GDM1 (cell line): ENCODE measurements at regions not wholly inside any gene's neighbourhood (a gene's known extent, or its start where the extent isn't known, plus 50 kb on each side); places are given as distances from the start of the nearest gene placed in this dataset.

Experiments used
- DNase-seq: peaks from one replicate; lab custom pipeline; 2025; lab: John Stamatoyannopoulos, UW

DNA sequence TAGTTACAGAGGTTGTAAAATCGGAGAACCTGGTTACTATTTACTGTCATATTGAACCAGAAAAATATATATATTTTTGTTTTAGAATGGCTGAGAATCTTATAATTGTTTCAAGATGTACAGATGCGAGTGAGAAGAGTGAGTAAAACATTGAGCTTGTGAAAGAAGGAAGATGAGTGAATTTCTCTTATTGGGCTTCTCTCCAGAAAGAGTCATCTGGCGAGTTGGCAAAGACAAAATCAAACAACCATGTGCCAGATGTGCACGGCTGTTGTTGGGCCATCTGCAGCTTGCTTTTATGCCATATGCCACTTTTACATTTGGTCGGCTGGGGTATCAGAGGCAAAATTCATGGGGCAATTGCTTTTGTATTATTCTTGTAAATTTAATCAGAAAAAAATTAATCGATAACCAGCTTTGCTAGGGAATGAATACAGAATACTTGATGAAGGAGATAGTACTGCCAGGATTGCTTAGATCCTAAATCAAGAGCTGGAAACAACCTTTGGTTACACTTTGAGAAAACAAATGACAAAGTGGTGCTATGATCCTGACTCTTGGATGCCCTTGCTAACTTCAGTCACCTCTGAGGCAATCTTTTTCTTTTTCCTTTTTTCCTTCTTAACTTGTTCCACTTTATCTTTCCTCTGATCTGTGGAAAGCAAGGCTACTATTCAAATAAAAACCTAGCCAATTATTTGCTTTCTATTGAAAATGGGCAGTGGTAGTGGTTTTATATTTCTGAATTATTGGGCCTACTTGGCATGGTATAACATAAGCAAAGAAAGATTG, 97.1 kb upstream of the GRIK2 start:
- no peak for DNase-seq

DNA sequence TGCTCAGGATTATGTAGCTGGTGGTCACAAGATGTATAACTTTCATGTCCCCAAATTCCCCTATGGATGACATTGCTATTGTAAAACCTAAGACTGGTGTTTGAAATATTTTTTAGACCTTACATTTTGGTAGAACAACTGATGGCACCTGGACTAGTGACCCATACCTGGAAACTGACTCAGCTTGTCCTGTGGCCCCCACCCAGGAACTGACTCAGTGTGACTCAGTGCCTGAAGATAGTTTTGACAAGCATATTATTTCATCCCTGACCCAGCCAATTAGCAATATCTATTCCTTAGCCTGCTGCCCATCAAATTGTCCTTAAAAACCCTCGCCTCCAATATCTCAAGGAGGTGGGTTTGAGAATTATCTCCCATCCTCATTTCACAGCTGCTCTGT, 90.9 kb upstream of the GRIK2 start:
- DNase-seq = no peak

DNA sequence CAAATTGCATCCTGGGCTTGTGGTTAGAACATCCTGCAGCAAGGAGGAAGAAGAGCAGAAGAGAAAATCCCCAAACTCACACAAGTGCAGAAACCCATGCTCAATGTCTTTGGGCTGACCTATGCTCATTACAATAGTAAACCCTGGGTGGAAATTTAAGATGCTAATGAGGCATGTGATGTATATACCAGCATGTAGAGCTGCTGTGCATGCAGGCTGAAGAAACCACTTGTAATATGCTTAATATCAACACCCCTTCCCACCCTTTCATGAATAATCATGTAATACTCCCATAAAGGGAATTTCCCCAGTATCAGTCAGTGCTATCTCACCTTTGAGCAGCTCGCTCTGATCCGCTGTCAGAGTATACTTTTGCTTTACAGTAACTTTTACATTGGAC, 90.0 kb upstream of the GRIK2 start:
- no peak for DNase-seq

DNA sequence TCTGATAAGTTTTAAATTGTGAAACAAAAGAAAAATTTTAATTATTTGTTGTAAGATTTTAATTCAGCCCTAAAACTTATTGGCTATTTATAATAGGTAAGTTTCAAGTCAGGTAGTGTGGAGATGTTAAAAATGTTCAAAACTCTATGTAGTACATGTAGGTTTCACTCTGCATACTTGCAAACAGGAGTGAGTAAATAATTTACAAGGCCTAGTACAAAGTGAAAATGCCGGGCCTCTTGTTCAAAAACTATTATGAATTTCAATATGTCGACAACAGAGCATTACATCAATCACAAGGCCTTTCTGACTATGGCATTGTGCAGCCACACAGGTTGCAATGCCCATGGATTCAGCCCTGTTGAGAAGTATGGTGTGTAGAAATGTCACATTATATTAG, 80.9 kb upstream of the GRIK2 start:
- DNase-seq = no peak

DNA sequence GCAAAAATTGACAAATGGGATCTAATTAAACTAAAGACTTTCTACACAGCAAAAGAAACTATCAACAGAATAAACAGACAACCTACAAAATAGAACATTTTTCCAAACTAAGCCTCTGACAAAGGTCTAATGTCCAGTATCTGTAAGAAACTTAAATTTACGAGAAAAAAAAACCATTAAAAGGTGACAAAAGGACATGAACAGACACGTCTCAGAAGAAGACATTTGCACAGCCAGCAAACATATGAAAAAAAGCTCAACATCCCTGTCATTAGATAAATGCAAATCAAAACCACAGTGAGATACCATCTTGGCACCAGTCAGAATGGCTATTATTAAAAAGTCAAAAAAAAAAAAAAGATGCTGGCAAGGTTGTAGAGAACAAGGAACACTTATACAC, 70.6 kb upstream of the GRIK2 start:
- DNase-seq = no peak

DNA sequence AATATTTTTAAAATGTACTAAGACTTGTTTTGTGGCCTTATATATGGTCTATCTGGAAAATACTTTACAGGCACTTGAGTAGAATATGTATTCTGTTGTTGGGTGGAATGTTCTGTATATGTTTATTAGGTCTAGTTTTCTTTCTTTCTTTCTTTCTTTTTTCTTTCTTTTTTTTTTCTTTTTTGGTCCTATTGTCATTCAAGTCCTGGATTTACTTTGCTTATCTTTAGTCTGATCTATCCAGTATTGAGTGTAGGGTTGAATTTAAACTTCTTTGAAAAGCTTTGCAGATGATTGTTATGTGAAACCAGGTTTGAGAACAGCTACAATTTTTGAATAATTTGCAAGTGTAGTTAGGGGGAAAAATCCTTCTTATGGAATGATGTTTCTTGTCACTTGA, 67.1 kb upstream of the GRIK2 start:
- no peak for DNase-seq

DNA sequence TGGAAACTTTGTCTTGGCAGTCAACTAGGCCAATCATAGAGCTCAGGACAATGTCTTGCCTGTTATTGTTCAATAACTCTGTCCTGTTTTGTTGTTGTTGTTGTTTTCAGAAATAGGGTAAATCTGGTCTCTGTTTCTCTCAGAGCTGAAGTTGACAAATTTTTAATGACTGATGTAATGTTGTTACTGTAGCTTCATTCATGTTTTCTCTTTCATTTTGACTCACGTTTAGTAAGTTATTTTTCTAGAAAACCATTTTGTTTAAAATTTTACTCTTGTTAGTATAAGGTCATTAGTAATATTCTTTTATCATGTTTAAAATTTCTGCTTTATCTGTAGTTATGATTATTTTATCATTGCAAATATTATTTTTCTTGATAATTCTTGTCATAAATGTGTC, 51.6 kb upstream of the GRIK2 start:
- DNase-seq = no peak
